ENCODE measurements at regions not wholly inside any gene's neighbourhood (a gene's known extent, or its start where the extent isn't known, plus 50 kb on each side); places are given as distances from the start of the nearest gene placed in this dataset.

DNA sequence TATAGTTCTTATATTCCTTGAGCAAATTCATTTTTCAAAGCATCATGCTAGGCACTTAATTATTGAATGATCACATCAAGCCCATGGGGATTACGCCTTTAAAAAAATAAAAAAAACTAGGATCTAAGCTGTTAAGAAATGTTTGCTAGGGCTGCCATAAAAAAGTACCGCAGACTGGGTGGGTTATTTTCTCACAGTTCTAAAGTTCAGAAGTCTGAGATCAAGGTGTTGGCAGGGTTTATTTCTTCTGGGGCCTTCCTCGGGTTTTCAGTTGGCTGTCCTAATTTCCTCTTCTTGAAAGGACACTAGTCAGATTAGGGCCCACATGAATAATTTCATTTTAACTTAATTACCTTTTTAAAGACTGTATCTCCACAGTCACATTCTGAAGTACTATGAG lies 165.6 kb upstream of the RIMS1 start:
- POLR2A ChIA-PET: no interaction called here
- no peak for TF ChIP-seq CBFB (CRISPR knock-in tag; IDR thresholded peaks at IDR 0.05; ENCODE audit: low read depth)
- TF ChIP-seq JUN (CRISPR knock-in tag; IDR thresholded peaks at IDR 0.05): no peak
- no peak for TF ChIP-seq RORB (CRISPR knock-in tag; IDR thresholded peaks at IDR 0.05)
- TF ChIP-seq, protein P1, sequence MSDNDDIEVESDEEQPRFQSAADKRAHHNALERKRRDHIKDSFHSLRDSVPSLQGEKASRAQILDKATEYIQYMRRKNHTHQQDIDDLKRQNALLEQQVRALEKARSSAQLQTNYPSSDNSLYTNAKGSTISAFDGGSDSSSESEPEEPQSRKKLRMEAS (CRISPR knock-in tag; IDR thresholded peaks at IDR 0.05): no peak
- no peak for TF ChIP-seq MYBL2 (CRISPR knock-in tag; IDR thresholded peaks at IDR 0.05)
- no peak for TF ChIP-seq MXD4 (CRISPR knock-in tag; IDR thresholded peaks at IDR 0.05; ENCODE audit: borderline replicate concordance)
- no peak for TF ChIP-seq ZNF232 (CRISPR knock-in tag; IDR thresholded peaks at IDR 0.05)
- TF ChIP-seq NFE2L1 (CRISPR knock-in tag; IDR thresholded peaks at IDR 0.05): no peak
- TF ChIP-seq TCF7 (CRISPR knock-in tag; IDR thresholded peaks at IDR 0.05; ENCODE audit: low read depth): no peak
- no peak for TF ChIP-seq ATF1 (CRISPR knock-in tag; IDR thresholded peaks at IDR 0.05)
- TF ChIP-seq, protein P2, sequence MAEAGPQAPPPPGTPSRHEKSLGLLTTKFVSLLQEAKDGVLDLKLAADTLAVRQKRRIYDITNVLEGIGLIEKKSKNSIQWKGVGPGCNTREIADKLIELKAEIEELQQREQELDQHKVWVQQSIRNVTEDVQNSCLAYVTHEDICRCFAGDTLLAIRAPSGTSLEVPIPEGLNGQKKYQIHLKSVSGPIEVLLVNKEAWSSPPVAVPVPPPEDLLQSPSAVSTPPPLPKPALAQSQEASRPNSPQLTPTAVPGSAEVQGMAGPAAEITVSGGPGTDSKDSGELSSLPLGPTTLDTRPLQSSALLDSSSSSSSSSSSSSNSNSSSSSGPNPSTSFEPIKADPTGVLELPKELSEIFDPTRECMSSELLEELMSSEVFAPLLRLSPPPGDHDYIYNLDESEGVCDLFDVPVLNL (CRISPR knock-in tag; IDR thresholded peaks at IDR 0.05; ENCODE audit: borderline replicate concordance, low read depth): no peak
- TF ChIP-seq ZNF423 (CRISPR knock-in tag; IDR thresholded peaks at IDR 0.05): no peak
- TF ChIP-seq, protein P3, sequence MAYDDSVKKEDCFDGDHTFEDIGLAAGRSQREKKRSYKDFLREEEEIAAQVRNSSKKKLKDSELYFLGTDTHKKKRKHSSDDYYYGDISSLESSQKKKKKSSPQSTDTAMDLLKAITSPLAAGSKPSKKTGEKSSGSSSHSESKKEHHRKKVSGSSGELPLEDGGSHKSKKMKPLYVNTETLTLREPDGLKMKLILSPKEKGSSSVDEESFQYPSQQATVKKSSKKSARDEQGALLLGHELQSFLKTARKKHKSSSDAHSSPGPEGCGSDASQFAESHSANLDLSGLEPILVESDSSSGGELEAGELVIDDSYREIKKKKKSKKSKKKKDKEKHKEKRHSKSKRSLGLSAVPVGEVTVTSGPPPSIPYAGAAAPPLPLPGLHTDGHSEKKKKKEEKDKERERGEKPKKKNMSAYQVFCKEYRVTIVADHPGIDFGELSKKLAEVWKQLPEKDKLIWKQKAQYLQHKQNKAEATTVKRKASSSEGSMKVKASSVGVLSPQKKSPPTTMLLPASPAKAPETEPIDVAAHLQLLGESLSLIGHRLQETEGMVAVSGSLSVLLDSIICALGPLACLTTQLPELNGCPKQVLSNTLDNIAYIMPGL (CRISPR knock-in tag; IDR thresholded peaks at IDR 0.05): no peak

DNA sequence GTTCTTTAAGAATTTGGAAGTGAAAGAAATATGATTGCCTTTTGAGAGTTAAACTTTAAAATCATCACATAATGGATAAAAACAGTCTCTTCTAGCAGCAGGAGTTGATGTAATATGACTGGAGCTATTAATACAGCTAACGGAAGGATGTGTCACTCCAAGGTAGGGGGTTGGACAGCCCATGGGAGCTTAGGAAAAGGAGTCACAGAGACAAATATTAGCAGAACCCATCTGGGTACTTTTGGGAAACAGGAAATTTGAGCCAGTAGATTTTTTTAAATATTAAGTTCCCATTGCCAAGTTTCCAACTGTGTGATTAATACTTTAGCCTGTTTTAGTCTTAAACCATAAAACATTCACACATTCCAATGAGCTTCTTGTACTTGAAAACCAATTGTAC lies 164.7 kb upstream of the RIMS1 start:
- no peak for ATAC-seq
- no peaks in the 10 kb centered on the region for H3K36me3 Mint-ChIP-seq
- no peaks in the 10 kb centered on the region for H3K9me3 Mint-ChIP-seq
- POLR2A ChIA-PET: no interaction called here
- H3K27ac Mint-ChIP-seq: no peak overlapping the region
- no peak for DNase-seq (ENCODE audit: low spot score)
- TF ChIP-seq EMX1 (CRISPR knock-in tag; IDR thresholded peaks at IDR 0.05) (no peak), SOX15 (CRISPR knock-in tag; IDR thresholded peaks at IDR 0.05) (no peak), HMGA2 (CRISPR knock-in tag; IDR thresholded peaks at IDR 0.05) (no peak), KAT7 (CRISPR knock-in tag; IDR thresholded peaks at IDR 0.05; ENCODE audit: borderline replicate concordance) (no peak), PRRX2 (CRISPR knock-in tag; IDR thresholded peaks at IDR 0.05) (no peak)
- TF ChIP-seq, protein P4, sequence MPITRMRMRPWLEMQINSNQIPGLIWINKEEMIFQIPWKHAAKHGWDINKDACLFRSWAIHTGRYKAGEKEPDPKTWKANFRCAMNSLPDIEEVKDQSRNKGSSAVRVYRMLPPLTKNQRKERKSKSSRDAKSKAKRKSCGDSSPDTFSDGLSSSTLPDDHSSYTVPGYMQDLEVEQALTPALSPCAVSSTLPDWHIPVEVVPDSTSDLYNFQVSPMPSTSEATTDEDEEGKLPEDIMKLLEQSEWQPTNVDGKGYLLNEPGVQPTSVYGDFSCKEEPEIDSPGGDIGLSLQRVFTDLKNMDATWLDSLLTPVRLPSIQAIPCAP (CRISPR knock-in tag; IDR thresholded peaks at IDR 0.05): no peak
- TF ChIP-seq, protein P5, sequence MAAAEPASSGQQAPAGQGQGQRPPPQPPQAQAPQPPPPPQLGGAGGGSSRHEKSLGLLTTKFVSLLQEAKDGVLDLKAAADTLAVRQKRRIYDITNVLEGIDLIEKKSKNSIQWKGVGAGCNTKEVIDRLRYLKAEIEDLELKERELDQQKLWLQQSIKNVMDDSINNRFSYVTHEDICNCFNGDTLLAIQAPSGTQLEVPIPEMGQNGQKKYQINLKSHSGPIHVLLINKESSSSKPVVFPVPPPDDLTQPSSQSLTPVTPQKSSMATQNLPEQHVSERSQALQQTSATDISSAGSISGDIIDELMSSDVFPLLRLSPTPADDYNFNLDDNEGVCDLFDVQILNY (CRISPR knock-in tag; IDR thresholded peaks at IDR 0.05): no peak
- TF ChIP-seq, protein P6, sequence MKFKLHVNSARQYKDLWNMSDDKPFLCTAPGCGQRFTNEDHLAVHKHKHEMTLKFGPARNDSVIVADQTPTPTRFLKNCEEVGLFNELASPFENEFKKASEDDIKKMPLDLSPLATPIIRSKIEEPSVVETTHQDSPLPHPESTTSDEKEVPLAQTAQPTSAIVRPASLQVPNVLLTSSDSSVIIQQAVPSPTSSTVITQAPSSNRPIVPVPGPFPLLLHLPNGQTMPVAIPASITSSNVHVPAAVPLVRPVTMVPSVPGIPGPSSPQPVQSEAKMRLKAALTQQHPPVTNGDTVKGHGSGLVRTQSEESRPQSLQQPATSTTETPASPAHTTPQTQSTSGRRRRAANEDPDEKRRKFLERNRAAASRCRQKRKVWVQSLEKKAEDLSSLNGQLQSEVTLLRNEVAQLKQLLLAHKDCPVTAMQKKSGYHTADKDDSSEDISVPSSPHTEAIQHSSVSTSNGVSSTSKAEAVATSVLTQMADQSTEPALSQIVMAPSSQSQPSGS (CRISPR knock-in tag; IDR thresholded peaks at IDR 0.05; ENCODE audit: borderline replicate concordance, low read depth): no peak
- no peaks in the 10 kb centered on the region for H3K4me1 Mint-ChIP-seq
- CTCF ChIA-PET: no interaction called here
- no peak overlapping the region for H3K4me3 Mint-ChIP-seq
- no peaks in the 10 kb centered on the region for H3K27me3 Mint-ChIP-seq (ENCODE audit: low read depth)

More for the DNA sequence above, 165.6 kb upstream of the RIMS1 start:
- CTCF ChIA-PET: interaction anchor here (0.7 kb wide), 1 partner anchor 1536 kb away, joined by 3 read pairs; no protein-coding TSS in a partner anchor
- Mint-ChIP-seq H3K4me3 (no peak overlapping the region), H3K27me3 (ENCODE audit: low read depth) (no peaks in the 10 kb centered on the region), H3K27ac (no peak overlapping the region), H3K9me3 (no peaks in the 10 kb centered on the region), H3K36me3 (no peaks in the 10 kb centered on the region), H3K4me1 (no peaks in the 10 kb centered on the region)
- DNase-seq (ENCODE audit: low spot score): no peak
- no peak for ATAC-seq
